HEK293 (cell line): ENCODE measurements at regions not wholly inside any gene's neighbourhood (a gene's known extent, or its start where the extent isn't known, plus 50 kb on each side); places are given as distances from the start of the nearest gene placed in this dataset.

Experiments used
- CTCF ChIA-PET: fragments of 350-600 bp; formaldehyde crosslinking; extraction: SDS; loops from one replicate; lab custom pipeline; 2021; ENCODE audit warnings: antibody characterized with exemption; lab: Yijun Ruan, JAX
- POLR2A ChIA-PET: fragments of 300-600 bp; formaldehyde crosslinking; extraction: SDS; loops from one replicate; lab custom pipeline; 2020; ENCODE audit warnings: antibody characterized with exemption, inconsistent platforms; lab: Yijun Ruan, JAX
- H3K27ac ChIP-seq: fragments of 200-500 bp; sonication (Bioruptor generic); 2 replicates; pipeline ENCODE4 v1.5.1; 2014; ENCODE audit warnings: low read depth, low read length, control low read depth, inconsistent platforms; ENCODE audit errors: extremely low read depth
- H3K36me3 ChIP-seq, 2 experiments: fragments of 200-500 bp in 1 of 2; sonication (Bioruptor generic) in 1 of 2; 1 replicate in 1 of 2; 2 replicates in 1 of 2; pipeline ENCODE4 v1.5.1; 2014 to 2017; ENCODE audit warnings: inconsistent platforms in 2 of 2, low read length in 2 of 2; ENCODE audit not compliant: control insufficient read depth in 2 of 2, insufficient read depth in 1 of 2
- H3K4me1 ChIP-seq: fragments of 200-500 bp; sonication (Bioruptor generic); 2 replicates; pipeline ENCODE4 v1.5.1; 2014; ENCODE audit warnings: mild to moderate bottlenecking, low read length, inconsistent platforms; ENCODE audit not compliant: control insufficient read depth, insufficient read depth
- H3K4me3 ChIP-seq: 2 replicates; pipeline ENCODE4 v1.5.1; 2011; ENCODE audit warnings: low read depth, mild to moderate bottlenecking, control low read depth, low read length, moderate library complexity
- H3K9me3 ChIP-seq: fragments of 200-500 bp; sonication (Bioruptor generic); 2 replicates; pipeline ENCODE4 v1.5.1; 2014; ENCODE audit warnings: low read depth, low read length, inconsistent platforms; ENCODE audit not compliant: control insufficient read depth, insufficient read depth
- BCL11A ChIP-seq: fragments of 450-650 bp; formaldehyde crosslinking; IDR thresholded peaks from 2 replicates; pipeline ENCODE4 v1.5.1; 2016; ENCODE audit warnings: low read depth, missing biosample characterization, missing genetic modification characterization
- GFI1B ChIP-seq: fragments of 450-650 bp; formaldehyde crosslinking; IDR thresholded peaks from 2 replicates; pipeline ENCODE4 v1.5.1; 2016; ENCODE audit warnings: missing biosample characterization, missing genetic modification characterization
- GLI2 ChIP-seq: fragments of 450-650 bp; formaldehyde crosslinking; IDR thresholded peaks from 2 replicates; pipeline ENCODE4; 2017; ENCODE audit warnings: missing biosample characterization, missing genetic modification characterization, low read depth, borderline replicate concordance
- GLI4 ChIP-seq: fragments of 450-650 bp; formaldehyde crosslinking; IDR thresholded peaks from 2 replicates; pipeline ENCODE4 v1.5.1; 2016; ENCODE audit warnings: missing biosample characterization, missing genetic modification characterization
- GLIS2 ChIP-seq: fragments of 450-650 bp; formaldehyde crosslinking; IDR thresholded peaks from 2 replicates; pipeline ENCODE4 v1.5.1; 2016; ENCODE audit warnings: missing biosample characterization, missing genetic modification characterization
- HOXA7 ChIP-seq: sonication (generic); formaldehyde crosslinking; IDR thresholded peaks from 2 replicates; pipeline ENCODE4 v1.8.1; 2022; ENCODE audit warnings: missing genetic modification reagents, borderline replicate concordance
- YY2 ChIP-seq: fragments of 450-650 bp; formaldehyde crosslinking; IDR thresholded peaks from 2 replicates; pipeline ENCODE4 v1.5.1; 2016; ENCODE audit warnings: missing biosample characterization, missing genetic modification characterization
- ZNF138 ChIP-seq: fragments of 450-650 bp; formaldehyde crosslinking; IDR thresholded peaks from 2 replicates; pipeline ENCODE4 v1.5.1; 2016; ENCODE audit warnings: missing biosample characterization, missing genetic modification characterization, borderline replicate concordance
- ZNF16 ChIP-seq: fragments of 450-650 bp; formaldehyde crosslinking; IDR thresholded peaks from 2 replicates; pipeline ENCODE4 v1.5.1; 2016; ENCODE audit warnings: low read depth, missing biosample characterization, missing genetic modification characterization
- ZNF324 ChIP-seq: fragments of 450-650 bp; formaldehyde crosslinking; IDR thresholded peaks from 2 replicates; pipeline ENCODE4 v1.5.1; 2016; ENCODE audit warnings: missing biosample characterization, missing genetic modification characterization
- ZNF335 ChIP-seq: fragments of 450-650 bp; formaldehyde crosslinking; conservative IDR thresholded peaks from 2 replicates; pipeline ENCODE4 v1.5.1; 2016; ENCODE audit warnings: missing biosample characterization, missing genetic modification characterization
- ZNF391 ChIP-seq: fragments of 450-650 bp; formaldehyde crosslinking; IDR thresholded peaks from 2 replicates; pipeline ENCODE4 v1.5.1; 2016; ENCODE audit warnings: low read depth, missing biosample characterization, missing genetic modification characterization, borderline replicate concordance
- ZNF426 ChIP-seq: fragments of 450-650 bp; formaldehyde crosslinking; IDR thresholded peaks from 2 replicates; pipeline ENCODE4 v1.5.1; 2017; ENCODE audit warnings: missing biosample characterization, missing genetic modification characterization, mild to moderate bottlenecking, inconsistent platforms, moderate library complexity
- ZNF560 ChIP-seq: fragments of 450-650 bp; formaldehyde crosslinking; IDR thresholded peaks from 2 replicates; pipeline ENCODE4 v1.5.1; 2017; ENCODE audit warnings: missing biosample characterization, missing genetic modification characterization, borderline replicate concordance
- ZNF600 ChIP-seq: fragments of 450-650 bp; formaldehyde crosslinking; IDR thresholded peaks from 2 replicates; pipeline ENCODE4 v1.5.1; 2016; ENCODE audit warnings: missing biosample characterization, missing genetic modification characterization
- ZNF660 ChIP-seq: fragments of 450-650 bp; IDR thresholded peaks from 2 replicates; pipeline ENCODE4 v1.5.1; 2018; ENCODE audit warnings: missing biosample characterization, mild to moderate bottlenecking, missing genetic modification characterization
- ZNF670 ChIP-seq: fragments of 450-650 bp; formaldehyde crosslinking; IDR thresholded peaks from 2 replicates; pipeline ENCODE4 v1.5.1; 2016; ENCODE audit warnings: missing biosample characterization, missing genetic modification characterization, low read depth
- ZNF776 ChIP-seq: fragments of 450-650 bp; formaldehyde crosslinking; IDR thresholded peaks from 2 replicates; pipeline ENCODE4 v1.5.0; 2017; ENCODE audit warnings: missing biosample characterization, missing genetic modification characterization, borderline replicate concordance
- ZNF843 ChIP-seq: fragments of 450-650 bp; formaldehyde crosslinking; IDR thresholded peaks from 2 replicates; pipeline ENCODE4 v1.5.1; 2016; ENCODE audit warnings: missing biosample characterization, missing genetic modification characterization
- ZSCAN18 ChIP-seq: fragments of 450-650 bp; formaldehyde crosslinking; IDR thresholded peaks from 2 replicates; pipeline ENCODE4 v1.5.1; 2016; ENCODE audit warnings: missing biosample characterization, missing genetic modification characterization
- TF ChIP-seq, protein P1 (sequence below): fragments of 450-650 bp; formaldehyde crosslinking; IDR thresholded peaks from 2 replicates; pipeline ENCODE4 v1.5.1; 2016; ENCODE audit warnings: missing biosample characterization, missing genetic modification characterization
- TF ChIP-seq, protein P2 (sequence below): fragments of 450-650 bp; formaldehyde crosslinking; IDR thresholded peaks from 2 replicates; pipeline ENCODE4 v1.5.1; 2016; ENCODE audit warnings: missing biosample characterization, missing genetic modification characterization
- TF ChIP-seq, protein P3 (sequence below): fragments of 450-650 bp; formaldehyde crosslinking; IDR thresholded peaks from 2 replicates; pipeline ENCODE4 v1.5.1; 2017; ENCODE audit warnings: missing biosample characterization, missing genetic modification characterization

GRCh38 chr5:117235786-117236185, 661.2 kb upstream of the SEMA6A start:
- POLR2A ChIA-PET = no interaction called here
- TF ChIP-seq GLI2 (tag by site-specific recombination) (no peak), GLIS2 (tag by site-specific recombination) (no peak), GLI4 (tag by site-specific recombination) (no peak), ZNF426 (tag by site-specific recombination) (no peak), ZNF843 (tag by site-specific recombination) (no peak), ZNF660 (no peak), ZNF600 (tag by site-specific recombination) (no peak), ZNF560 (tag by site-specific recombination) (no peak), ZSCAN18 (tag by site-specific recombination) (no peak)
- TF ChIP-seq, protein P1, sequence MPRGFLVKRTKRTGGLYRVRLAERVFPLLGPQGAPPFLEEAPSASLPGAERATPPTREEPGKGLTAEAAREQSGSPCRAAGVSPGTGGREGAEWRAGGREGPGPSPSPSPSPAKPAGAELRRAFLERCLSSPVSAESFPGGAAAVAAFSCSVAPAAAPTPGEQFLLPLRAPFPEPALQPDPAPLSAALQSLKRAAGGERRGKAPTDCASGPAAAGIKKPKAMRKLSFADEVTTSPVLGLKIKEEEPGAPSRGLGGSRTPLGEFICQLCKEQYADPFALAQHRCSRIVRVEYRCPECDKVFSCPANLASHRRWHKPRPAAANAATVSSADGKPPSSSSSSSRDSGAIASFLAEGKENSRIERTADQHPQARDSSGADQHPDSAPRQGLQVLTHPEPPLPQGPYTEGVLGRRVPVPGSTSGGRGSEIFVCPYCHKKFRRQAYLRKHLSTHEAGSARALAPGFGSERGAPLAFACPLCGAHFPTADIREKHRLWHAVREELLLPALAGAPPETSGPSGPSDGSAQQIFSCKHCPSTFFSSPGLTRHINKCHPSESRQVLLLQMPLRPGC (tag by site-specific recombination) = no peak
- TF ChIP-seq, protein P2, sequence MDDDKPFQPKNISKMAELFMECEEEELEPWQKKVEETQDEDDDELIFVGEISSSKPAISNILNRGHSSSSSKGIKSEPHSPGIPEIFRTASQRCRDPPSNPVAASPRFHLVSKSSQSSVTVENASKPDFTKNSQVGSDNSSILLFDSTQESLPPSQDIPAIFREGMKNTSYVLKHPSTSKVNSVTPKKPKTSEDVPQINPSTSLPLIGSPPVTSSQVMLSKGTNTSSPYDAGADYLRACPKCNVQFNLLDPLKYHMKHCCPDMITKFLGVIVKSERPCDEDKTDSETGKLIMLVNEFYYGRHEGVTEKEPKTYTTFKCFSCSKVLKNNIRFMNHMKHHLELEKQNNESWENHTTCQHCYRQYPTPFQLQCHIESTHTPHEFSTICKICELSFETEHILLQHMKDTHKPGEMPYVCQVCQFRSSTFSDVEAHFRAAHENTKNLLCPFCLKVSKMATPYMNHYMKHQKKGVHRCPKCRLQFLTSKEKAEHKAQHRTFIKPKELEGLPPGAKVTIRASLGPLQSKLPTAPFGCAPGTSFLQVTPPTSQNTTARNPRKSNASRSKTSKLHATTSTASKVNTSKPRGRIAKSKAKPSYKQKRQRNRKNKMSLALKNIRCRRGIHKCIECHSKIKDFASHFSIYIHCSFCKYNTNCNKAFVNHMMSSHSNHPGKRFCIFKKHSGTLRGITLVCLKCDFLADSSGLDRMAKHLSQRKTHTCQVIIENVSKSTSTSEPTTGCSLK = no peak
- TF ChIP-seq, protein P3, sequence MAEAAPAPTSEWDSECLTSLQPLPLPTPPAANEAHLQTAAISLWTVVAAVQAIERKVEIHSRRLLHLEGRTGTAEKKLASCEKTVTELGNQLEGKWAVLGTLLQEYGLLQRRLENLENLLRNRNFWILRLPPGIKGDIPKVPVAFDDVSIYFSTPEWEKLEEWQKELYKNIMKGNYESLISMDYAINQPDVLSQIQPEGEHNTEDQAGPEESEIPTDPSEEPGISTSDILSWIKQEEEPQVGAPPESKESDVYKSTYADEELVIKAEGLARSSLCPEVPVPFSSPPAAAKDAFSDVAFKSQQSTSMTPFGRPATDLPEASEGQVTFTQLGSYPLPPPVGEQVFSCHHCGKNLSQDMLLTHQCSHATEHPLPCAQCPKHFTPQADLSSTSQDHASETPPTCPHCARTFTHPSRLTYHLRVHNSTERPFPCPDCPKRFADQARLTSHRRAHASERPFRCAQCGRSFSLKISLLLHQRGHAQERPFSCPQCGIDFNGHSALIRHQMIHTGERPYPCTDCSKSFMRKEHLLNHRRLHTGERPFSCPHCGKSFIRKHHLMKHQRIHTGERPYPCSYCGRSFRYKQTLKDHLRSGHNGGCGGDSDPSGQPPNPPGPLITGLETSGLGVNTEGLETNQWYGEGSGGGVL (tag by site-specific recombination) = no peak
- Histone ChIP-seq H3K4me1 (no peaks in the 10 kb centered on the region), H3K36me3 (no peaks in the 10 kb centered on the region), H3K27ac (no peak overlapping the region), H3K9me3 (no peaks in the 10 kb centered on the region), H3K4me3 (no peak overlapping the region)
- CTCF ChIA-PET = no interaction called here

DNA sequence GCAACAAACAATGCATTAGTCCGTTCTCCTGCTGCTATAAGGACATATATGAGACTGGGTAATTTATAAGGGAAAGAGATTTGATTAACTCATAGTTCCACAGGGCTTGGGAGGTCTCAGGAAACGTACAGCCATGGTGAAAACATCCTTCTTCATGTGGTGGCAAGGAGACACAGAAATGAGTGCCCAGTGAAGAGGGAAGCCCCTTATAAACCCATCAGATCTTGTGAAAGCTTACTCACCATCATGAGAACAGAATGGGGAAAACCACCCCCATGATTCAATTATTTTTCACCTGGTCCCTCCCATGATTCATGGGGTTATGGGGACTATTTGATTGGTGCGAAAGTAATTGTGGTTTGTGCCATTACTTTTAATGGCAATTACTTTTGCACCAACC, 655.8 kb upstream of the SEMA6A start:
- CTCF ChIA-PET = no interaction called here
- POLR2A ChIA-PET = no interaction called here

More for the DNA sequence above, 655.8 kb upstream of the SEMA6A start:
- H3K4me3 ChIP-seq = no peak overlapping the region
- no peaks in the 10 kb centered on the region for H3K4me1 ChIP-seq
- H3K36me3 ChIP-seq = no peaks in the 10 kb centered on the region
- no peak overlapping the region for H3K27ac ChIP-seq
- TF ChIP-seq ZNF670 (no peak), ZNF776 (tag by site-specific recombination) (no peak), YY2 (tag by site-specific recombination) (no peak), ZNF138 (tag by site-specific recombination) (no peak), ZNF391 (no peak), ZNF335 (no peak), BCL11A (no peak), ZNF16 (no peak), HOXA7 (CRISPR knock-in tag) (no peak), GFI1B (tag by site-specific recombination) (no peak), ZNF324 (tag by site-specific recombination) (no peak)
- no peaks in the 10 kb centered on the region for H3K9me3 ChIP-seq
